EH (cell line): ENCODE measurements at regions not wholly inside any gene's neighbourhood (a gene's known extent, or its start where the extent isn't known, plus 50 kb on each side); places are given as distances from the start of the nearest gene placed in this dataset.

ENCODE experiments used
- DNase-seq: peaks from one replicate; pipeline ENCODE4 v3.0.0-alpha.2; 2015; ENCODE audit warnings: low read depth

- peak; percentile 46 for DNase-seq
Observed at GRCh38 chr17:14886200-14886739, 378.9 kb downstream of the PMP22 start.

DNA sequence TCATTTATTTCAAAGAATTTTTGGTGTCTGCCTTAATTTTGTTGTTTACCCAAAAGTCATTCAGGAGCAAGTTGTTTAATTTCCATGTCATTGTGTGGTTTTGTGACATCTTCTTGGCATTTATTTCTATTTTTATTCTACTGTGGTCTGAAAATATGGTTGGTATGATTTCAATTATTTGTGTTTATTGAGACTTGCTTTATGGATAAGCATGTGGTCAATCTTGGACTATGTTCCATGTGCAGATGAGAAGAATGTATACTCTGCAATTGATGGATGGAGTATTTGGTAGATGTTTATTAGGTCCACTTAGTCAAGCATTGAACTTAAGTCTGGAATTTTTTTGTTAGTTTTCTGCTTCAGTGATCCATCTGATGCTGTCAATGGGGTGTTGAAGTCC lies 383.0 kb downstream of the PMP22 start:
- peak; percentile 81 for DNase-seq

- no peak for DNase-seq
Observed at GRCh38 chr17:14875557-14876412, 389.3 kb downstream of the PMP22 start.

GRCh38 chr17:14873996-14874395 lies 391.1 kb downstream of the PMP22 start:
- peak; percentile 55 for DNase-seq

DNA sequence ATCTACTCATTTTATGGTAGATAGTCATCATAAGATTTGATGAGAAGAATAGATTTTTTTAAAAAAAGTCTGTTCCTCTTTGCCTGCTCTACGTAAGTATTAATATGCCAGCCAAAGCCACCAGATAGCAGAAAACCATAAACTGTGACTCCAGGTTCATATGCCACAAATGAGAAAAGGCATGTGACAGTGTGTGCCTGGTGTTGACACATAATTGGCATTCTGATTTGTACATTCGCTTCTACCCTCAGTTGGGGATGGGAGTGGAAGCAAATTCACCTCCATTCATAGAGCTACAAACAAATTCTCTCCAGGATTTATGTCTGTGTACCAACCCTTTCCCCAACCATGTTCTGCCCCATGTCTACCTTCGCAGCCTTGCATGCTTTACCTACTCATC lies 391.6 kb downstream of the PMP22 start:
- no peak for DNase-seq

DNA sequence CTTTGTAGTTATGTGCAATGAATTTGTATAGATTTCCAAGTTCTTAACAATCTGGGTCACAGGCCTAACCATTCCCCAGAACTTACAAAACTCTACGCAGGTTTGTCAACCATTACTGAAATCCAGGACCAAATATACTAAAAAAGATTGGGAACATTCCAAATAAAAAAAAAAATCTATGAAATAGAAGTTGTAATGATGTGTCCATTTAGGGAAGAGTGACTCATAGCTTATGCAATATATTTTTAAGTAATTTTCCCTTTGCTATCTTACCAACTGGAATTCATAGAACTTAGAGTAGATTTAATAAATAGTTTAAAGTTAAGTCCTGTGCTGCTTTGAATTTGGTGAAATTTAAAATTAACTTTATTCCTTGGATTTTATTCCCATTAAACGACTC lies 393.2 kb downstream of the PMP22 start:
- DNase-seq = peak; percentile 54

GRCh38 chr17:14866266-14866665 lies 398.9 kb downstream of the PMP22 start:
- peak; percentile 22 for DNase-seq

DNA sequence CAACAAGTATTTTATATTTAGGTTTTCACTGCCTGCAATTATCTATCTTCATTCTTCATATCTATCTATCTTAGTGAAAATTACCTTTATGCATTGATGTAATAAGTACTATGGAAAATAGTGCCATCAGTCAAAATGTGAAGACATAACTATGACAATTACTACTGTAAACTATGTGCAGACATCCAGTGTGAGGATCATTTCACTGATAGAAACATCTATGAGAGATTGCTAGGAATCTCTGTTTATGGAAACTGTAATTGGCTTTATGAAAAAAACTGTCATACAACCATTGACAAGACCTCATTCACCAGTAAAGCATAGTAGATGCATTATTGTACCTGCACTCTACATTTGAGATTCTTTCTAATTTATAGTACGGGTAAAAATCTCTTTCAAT lies 401.0 kb downstream of the PMP22 start:
- DNase-seq = no peak

DNA sequence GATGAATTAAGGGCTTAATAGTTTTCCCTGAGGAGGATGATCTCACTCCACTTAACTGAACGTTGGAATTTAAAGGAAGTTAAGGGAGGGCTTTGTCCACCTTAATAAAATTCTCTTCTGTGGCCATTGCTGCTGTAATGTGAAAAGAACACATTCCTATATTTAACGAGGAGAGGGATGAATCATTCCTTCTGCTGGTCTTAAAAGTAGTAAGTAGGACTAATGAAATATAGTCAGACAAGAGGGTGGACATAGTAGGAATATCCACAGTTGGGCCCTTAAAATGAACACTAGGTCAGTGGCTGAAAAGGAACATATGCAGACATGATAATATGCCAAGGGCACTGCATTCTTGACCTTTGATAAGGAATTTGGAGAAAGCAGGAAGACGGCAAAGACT lies 405.6 kb downstream of the PMP22 start:
- DNase-seq = peak; percentile 92

DNA sequence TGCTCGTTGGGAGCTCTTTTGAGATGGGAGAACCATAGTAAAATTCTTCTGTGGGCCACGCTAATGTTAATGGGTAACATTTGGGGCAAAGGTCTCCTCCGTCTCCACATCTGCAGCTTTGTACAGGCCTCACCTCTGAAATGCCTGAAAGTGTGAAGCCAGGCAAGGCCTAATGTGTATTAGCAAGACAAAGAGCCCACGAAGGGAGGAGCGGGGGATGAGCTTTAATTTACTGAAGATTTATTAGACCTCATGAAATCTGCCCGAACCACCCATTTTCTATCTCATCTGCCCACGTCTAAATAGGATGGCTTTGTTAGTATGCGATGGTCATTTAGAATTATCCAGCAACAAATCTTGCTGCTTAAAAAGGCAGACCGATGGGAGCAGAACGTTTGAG lies 408.9 kb downstream of the PMP22 start:
- no peak for DNase-seq

GRCh38 chr17:14854691-14855090 lies 410.4 kb downstream of the PMP22 start:
- DNase-seq = no peak

- peak; percentile 45 for DNase-seq
Observed at GRCh38 chr17:14845591-14846281, 419.4 kb downstream of the PMP22 start.

DNA sequence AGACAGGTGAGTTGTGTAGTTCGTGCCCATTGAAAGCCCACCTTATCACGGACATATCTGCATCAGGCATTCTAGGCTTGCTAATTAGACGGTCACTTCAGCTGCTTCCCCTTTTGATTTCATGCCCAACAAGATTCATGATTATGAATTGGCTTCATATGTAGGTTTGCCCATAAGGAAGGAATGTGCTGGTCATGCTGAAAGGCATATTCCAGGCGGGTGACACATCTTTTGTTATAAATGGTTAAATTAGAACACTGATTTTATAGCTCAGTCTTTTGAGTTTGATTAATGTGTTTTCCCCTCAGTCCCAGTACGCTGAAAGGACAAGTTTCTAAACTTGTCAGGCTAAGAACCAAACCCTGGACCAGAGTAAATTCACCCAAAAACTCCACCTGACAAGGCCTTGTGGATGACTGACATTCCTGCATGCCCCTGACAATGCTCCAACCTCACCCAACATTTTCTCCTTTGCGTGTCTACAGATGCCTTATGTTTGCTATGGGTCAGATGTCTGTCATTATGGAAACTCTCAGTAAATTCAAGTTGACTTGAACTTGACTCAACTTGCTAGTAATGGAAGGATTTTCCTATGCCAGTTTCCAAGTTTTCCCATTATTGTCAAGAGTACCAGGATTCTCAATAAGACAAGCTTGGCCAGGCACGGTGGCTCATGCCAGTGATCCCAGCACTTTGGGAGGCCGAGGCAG lies 421.9 kb downstream of the PMP22 start:
- DNase-seq = peak; percentile 54

GRCh38 chr17:14840616-14841231 lies 424.4 kb downstream of the PMP22 start:
- peak; percentile 90 for DNase-seq

DNA sequence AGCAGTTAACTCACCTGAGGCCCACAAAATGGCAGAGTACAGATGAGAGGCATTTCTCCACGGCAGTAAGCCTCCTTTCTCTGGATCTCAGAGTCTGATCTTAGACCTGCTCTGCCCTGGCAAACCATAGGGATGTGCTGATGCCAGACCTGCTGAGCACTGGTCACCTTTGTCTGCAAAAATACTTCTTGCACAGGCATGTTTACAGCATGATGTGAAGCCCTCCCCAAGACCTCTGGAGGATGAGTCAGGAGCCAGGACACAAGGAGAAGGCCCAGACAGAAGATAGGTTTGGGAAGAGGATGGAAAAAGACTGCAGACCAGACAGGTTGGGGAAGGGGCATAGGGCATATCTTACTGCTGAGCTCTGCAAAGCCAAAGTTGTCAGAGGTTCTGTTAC lies 426.6 kb downstream of the PMP22 start:
- DNase-seq = peak; percentile 14

GRCh38 chr17:14833201-14833785 lies 431.8 kb downstream of the PMP22 start:
- peak; percentile 93 for DNase-seq

GRCh38 chr17:14831491-14831890 lies 433.6 kb downstream of the PMP22 start:
- no peak for DNase-seq

- no peak for DNase-seq
Observed at GRCh38 chr17:14827396-14827919, 437.7 kb downstream of the PMP22 start.

DNA sequence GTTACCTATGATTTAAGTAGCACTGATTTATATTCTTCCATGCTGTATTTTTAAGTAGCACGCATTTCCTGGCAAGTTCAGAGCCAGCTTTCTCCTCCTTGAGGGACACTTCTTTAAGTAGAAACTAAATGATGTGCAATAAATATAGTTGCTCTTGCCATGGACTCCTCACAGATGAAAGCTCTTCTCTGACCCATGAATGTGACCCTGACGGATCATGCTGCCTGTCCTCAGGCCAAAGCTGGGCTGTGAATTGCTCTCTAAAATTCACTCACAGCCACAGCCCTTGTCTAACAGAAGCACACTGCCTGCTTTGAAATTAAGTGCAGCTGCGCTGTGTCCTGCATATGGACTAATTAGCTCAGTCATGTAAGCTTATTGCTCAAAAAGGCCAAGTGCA lies 438.8 kb downstream of the PMP22 start:
- no peak for DNase-seq

- peak; percentile 49 for DNase-seq
Observed at GRCh38 chr17:14818469-14818868, 446.7 kb downstream of the PMP22 start.

DNA sequence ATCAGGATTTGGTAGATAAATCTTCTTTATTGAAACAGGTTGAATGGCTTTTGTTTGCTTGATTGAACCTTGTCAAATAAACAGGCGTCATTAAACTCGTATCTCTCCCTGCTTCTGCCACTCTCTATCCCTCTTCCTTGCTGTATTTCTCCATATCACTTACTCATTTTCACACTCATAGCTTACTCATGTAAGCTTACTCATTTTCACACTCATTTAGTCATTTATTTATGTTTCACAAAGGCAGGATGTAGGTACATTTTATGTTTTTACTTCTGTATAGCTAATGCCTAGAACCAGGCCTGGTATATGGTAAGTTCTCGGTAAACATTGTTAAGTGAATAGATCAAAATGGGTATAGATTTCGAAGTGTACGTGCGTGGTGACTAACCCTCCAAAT lies 450.0 kb downstream of the PMP22 start:
- no peak for DNase-seq
